Astrocyte of the cerebellum (primary cell): ENCODE measurements at regions not wholly inside any gene's neighbourhood (a gene's known extent, or its start where the extent isn't known, plus 50 kb on each side); places are given as distances from the start of the nearest gene placed in this dataset.
"Not testable (repeated sequence)": the region's sequence is repeated elsewhere in the genome, so short reads cannot be mapped to it uniquely, and the experiment has no call there.

Source experiments
- DNase-seq: peaks from one replicate; pipeline ENCODE4 v3.0.0-alpha.2; 2011; ENCODE audit warnings: low read depth
- H3K4me3 ChIP-seq: 2 replicates; pipeline ENCODE4 v1.5.1; 2011; ENCODE audit warnings: mild to moderate bottlenecking, low read depth, low read length, moderate library complexity
- CTCF ChIP-seq: IDR thresholded peaks from 2 replicates; pipeline ENCODE4 v1.5.1; 2012; ENCODE audit warnings: low read length, low read depth, moderate library complexity, mild to moderate bottlenecking; ENCODE audit errors: missing control alignments
- in situ Hi-C: cut with HindIII; loops from 2 replicates; pipeline ENCODE4 v1.10.0; 2017; ENCODE audit warnings: low sequenced_read_pairs

DNA sequence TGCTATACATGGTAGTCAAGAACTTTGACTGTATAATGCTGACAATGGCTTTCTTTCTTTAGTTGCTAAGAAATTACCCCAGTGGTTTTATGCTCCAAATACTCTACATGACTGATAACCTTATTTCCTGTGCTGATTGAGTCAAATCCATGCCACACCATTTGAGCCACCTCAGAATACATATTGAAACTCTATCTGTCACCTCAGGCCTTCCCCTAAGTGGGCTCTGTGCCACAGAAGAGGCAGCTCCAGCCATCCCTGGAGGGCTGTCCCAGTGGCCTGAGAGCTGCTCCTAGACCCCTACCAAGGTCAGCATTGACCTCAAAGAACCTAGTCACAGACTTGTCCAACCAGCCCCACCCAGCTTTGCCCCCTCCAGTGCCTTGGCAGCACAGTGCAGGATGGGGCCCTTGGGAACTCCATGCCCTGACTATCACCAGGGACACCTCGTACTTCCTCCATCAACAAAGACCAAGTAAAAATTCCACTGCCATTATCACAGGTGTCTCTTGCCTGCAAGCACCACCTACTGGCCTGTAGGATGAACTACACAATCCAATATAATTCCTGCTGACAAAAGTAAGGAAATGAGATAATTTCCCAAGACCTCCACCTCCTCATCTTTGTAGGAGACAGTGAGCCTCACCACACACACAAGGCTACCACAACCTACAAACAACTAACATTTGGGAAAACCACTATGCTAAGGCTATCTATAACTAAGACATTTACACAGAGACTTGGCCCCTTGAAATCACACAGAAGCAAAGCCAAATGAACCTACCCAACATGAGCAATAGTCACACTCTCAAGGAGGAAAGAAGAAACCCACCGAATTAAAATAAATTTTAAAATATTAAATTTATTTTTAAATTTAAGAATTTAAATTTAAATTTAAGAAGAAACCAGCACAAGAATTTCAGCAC is 239.9 kb downstream of the NKX6-1 start:
- peak; percentile 77 for TF ChIP-seq CTCF
- no peak overlapping the region for H3K4me3 ChIP-seq
- DNase-seq = peak; percentile 6
- in situ Hi-C loops = no loop called here

- in situ Hi-C loops = no loop called here
Observed at GRCh38 chr4:84254537-84254936, 244.6 kb downstream of the NKX6-1 start.

GRCh38 chr4:84249521-84249920 is 249.6 kb downstream of the NKX6-1 start:
- in situ Hi-C loops = no loop called here
- no peak overlapping the region for H3K4me3 ChIP-seq
- TF ChIP-seq CTCF = no peak
- DNase-seq = no peak

More at GRCh38 chr4:84254537-84254936, 244.6 kb downstream of the NKX6-1 start:
- no peak for DNase-seq
- no peak overlapping the region for H3K4me3 ChIP-seq
- TF ChIP-seq CTCF = no peak

DNA sequence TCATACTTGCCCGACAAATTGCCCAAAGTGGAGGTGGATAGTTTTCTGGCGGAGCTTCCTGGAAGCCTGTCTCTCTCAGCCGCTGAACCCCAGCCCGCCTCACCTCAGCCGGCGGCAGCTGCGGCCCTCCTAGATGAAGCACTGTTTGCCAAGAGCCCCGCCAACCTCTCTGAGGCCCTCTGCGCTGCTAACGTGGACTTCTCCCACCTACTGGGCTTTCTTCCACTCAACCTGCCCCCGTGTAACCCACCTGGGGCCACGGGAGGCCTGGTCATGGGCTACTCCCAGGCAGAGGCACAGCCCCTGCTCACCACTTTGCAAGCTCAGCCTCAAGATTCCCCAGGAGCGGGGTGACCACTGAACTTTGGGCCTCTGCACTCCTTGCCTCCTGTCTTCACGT is 254.1 kb downstream of the NKX6-1 start:
- DNase-seq, H3K4me3 ChIP-seq, in situ Hi-C loops: not testable (repeated sequence)

- in situ Hi-C loops, DNase-seq, H3K4me3 ChIP-seq: not testable (repeated sequence)
Observed at GRCh38 chr4:84244346-84244801, 254.7 kb downstream of the NKX6-1 start.

- in situ Hi-C loops = no loop called here
- H3K4me3 ChIP-seq = no peak overlapping the region
- no peak for TF ChIP-seq CTCF
- DNase-seq = no peak
Observed at GRCh38 chr4:84243685-84244084, 255.4 kb downstream of the NKX6-1 start.

- H3K4me3 ChIP-seq = no peak overlapping the region
- in situ Hi-C loops = no loop called here
- no peak for TF ChIP-seq CTCF
- no peak for DNase-seq
Observed at GRCh38 chr4:84239278-84239845, 259.7 kb downstream of the NKX6-1 start.
